Myocyte (in vitro differentiated cells): ENCODE measurements at regions not wholly inside any gene's neighbourhood (a gene's known extent, or its start where the extent isn't known, plus 50 kb on each side); places are given as distances from the start of the nearest gene placed in this dataset.
"Not testable (repeated sequence)": the region's sequence is repeated elsewhere in the genome, so short reads cannot be mapped to it uniquely, and the experiment has no call there.

Source experiments
- DNase-seq: peaks from one replicate; pipeline ENCODE4 v3.0.0-alpha.2; 2012; ENCODE audit warnings: low read depth

DNA sequence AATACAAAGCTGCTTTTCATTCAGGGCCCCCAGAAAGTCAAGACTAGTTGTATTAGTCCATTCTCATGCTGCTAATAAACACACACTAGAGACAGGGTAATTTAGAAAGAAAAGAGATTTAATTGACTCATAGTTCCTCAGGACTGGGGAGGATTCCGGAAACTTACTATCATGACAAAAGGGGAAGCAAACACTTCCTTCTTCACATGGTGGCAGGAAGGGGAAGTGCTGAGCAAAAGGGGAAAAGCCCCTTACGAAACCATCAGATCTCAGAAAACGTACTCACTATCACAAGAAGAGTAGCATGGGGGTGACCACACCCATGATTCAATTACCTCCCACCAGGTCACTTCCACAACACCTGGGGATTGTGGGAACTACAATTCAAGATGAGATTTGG, 373.8 kb upstream of the FRG1 start:
- not testable (repeated sequence) for DNase-seq

DNA sequence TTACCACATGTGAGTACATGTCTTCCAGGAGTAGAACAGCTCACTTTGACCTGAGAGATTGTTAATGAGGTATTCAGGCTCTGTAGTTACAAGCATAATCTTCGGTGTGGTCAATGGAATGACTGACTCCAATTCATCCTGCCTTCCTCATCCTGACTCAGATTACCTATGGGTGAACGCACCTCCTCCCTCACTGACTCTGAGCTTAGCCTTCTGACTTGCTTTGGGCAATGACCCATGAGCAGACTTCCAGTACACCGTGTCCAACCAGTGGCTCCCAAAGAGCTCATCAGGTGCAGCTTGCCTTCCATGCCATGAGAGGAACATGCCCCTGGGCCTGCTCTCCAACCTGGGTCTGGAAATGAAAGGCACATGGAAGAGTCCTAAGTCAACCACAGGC, 361.0 kb upstream of the FRG1 start:
- DNase-seq = not testable (repeated sequence)

DNA sequence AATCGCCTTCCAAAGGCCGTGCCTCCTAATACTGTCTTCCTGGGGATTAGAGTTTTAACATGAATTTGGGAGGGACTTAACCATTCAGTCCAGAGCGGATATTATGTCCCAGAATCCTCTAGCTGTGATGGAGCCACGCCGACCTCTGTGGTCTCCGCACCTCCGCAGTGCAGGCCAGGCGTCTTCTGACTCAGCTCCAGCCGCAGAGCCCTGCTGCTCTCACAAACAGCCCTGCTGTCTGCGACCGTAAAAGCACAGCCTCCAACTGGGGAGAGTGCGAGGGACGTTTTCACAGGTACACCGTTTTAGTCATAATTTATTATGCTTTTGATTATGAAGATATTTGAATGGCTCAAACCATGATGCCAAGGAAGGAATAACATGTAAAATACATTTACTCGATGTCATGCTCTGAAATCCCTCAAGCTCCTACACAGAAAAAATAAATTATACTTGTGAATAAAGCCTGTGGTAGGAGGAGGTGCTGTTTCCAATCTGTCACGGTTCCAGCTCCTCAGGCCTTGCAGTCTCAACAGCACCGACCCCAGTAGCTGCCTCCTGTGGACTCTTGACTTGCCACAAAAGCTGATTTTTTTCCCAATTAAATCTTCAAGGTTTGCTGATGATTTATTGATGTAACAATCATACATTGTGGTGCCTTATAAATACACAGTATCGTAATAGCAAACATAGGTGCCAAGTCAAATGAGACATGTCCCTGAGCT, 353.6 kb upstream of the FRG1 start:
- DNase-seq = not testable (repeated sequence)

DNA sequence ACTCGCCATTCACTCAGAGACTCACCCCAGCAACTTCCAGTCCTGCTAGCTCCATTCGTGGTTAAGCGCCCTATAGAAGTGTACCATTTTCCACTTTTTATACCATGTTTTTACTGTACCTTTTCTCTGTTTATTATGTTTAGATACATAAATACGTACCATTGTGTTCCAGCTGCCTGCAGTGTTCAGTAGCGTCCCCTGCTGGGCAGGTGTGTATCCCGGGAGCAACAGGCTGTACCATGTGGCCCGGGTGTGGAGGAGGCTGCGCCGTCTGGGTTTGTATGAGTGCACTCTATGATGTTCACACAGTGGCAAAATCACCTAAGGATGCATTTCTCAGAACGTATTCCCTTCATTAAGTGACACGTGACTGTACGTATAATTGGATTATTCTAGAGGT, 351.5 kb upstream of the FRG1 start:
- DNase-seq = not testable (repeated sequence)

DNA sequence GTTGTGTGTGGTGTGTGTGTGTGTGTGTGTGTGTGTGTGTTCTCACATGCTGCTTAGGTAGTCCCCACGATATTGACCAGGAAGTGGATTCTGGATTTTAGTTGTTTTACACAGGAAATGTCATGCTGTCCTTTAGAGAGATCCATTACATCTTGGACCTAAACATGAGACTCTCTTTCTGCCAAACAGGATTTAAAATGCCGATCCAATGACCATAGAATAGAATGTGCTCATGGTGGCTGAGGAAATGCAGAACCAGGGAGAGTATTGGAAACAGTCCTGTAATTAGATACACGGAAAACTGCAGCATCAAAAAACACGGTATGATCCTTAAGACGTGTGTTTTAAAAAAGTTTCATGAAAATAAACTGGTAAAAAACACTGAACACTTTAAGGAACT, 347.8 kb upstream of the FRG1 start:
- DNase-seq = no peak

DNA sequence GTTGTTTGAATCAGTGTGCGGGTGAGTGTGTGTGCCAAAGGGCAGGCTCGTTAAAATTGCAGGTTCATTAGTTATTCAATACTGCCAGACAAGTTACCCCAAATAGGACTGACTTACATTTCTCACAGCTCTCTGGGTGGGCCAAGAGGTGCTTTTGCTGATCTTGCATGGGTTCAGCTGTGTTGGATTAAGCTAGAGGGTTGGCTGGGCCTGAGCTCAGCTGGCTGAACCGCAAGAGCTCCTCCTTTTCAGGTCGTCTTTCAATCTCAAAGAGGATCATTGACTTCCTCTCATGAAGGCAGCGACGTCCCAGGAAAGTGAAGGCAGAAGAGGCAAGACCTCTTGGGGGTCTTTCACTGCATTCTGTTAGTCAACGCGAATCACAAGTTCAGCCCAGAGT, 343.3 kb upstream of the FRG1 start:
- no peak for DNase-seq

DNA sequence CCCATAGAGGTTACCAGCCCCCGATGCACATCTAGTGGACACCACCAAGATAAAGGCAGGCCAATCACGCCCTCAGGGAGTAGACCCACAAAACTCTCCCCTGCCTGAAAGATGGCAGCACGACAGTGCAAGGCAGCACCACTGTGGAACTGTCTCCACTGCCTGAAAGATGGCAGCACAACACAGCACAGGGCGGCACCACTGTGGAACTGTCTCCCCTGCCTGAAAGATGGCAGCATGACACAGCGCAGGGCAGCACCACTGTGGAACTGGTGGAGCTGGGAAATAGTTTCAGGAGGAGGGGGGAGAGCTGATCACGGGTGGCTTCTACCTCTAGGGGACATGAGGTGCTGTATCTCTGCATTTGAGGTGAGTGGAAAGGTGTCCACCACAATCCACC, 340.4 kb upstream of the FRG1 start:
- no peak for DNase-seq

DNA sequence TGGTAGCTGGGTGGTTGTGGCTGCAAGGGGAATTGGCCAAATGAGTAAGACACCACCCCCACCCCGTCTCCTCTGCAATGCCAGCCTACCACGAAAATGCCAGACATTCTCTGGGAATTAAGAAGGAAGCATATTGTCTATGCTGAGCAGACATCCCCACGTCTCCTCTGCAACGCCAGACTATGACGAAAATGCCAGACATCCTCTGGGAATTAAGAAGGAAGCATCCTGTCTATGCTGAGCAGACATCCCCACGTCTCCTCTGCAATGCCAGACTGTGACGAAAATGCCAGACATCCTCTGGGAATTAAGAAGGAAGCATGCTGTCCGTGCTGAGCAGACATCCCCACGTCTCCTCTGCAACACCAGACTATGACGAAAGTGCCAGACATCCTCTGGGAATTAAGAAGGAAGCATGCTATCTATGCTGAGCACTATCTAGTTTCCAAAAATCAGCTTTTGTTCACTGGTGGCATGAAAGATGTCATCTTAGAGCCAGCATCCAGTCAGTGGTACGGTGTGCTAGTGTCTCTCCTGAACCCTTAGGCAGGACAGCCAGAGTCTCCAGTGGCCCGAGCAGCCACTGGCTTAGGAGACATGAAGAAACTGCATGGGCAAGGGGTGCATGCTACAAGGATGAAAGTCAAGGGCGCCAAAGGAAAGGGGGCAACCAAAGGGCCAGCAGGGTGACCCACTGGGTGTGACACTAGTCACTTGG, 339.8 kb upstream of the FRG1 start:
- DNase-seq = no peak

DNA sequence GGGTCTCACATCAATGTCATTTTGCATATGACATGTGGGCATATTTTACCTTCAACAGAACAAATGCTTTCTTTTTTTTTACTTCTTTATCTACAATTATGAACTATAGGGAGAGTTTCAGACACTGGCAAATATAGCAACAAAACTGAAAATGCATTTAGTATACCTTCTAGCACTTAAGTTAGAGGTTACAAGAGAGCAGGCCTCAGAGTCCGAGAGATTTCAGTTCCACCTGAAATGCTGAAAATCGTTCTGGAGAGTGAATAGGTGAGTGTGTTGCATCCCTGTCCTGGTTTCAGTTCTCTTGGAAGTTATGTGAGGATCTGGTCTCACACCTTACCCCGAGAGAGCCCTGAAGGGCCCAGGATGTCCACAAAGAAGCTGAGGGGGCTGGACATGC, 337.8 kb upstream of the FRG1 start:
- DNase-seq = not testable (repeated sequence)

DNA sequence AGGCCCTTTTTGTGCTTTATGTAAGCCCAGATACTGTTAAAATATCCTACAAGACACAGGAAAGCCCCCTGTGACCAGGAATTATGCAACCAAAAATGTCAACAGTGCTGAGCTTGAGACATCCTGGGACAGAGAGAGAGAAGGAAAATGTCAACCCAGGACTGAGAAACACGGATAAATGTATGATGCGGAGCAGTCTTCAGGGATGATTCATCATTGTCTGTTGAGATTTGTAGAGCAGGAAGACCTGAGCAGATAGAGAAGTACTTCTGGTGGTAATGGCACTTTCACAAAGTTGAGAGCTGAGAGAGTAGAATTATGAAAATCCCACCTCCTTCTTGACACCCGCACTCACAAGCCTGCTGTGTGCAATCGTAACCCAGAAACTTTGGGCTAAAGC, 330.1 kb upstream of the FRG1 start:
- DNase-seq = not testable (repeated sequence)

DNA sequence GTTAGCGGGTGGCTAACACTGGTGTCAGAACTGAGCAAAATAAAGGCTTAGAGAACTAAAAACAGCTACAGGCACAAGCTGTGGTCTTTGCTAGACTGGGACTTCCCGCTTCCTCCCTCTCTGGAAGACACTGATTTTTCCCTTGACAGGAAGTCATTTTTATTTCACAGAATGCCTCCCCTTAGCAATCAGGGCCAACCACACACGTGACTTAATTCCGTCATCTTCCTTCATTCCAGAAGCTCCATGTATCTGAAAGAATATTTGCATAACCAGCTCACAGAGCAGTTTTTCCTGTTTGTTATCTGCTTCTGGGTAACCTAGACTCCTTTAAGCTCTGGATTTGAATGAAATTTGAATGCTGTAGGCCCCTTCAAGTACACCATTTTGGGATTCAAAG, 327.5 kb upstream of the FRG1 start:
- no peak for DNase-seq

DNA sequence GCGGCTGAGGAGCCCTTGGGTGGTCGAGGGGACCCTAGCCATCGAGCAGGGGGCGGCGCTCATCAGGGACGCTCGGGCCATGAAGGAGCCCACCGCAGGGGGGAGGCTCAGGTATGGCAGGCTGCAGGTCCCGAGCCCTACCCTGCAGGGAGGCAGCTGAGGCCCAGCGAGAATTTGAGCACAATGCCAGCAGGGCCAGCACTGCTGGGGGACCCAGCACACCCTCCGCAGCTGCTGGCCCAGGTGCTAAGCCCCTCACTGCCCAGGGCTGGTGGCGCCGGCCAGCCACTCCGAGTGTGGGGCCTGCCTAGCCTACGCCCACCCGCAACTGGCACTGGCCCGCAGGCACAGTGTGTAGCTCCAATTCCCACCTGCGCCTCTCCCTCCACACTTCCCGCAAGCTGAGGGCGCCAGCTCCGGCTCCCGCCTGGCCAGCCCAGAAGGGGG, 325.4 kb upstream of the FRG1 start:
- DNase-seq = no peak

DNA sequence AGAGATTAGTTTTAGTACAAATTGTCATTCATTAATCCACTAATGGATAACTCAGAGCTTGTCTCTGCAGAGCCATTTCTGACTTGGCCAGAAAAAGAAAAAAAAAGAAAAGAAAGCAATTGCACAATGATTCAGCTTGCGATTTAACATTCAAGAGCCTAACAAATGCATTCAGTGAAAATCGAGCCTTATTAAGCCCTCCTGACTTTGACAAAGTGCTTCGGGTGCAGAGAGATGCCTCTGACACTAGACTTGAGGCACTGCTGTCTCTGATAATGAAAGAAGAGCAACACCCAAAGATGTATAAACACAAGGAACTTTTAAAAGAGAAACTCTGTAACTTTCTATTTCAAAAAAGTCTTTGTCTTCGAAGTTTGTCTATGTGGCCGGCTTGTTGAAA, 322.9 kb upstream of the FRG1 start:
- DNase-seq = not testable (repeated sequence)

DNA sequence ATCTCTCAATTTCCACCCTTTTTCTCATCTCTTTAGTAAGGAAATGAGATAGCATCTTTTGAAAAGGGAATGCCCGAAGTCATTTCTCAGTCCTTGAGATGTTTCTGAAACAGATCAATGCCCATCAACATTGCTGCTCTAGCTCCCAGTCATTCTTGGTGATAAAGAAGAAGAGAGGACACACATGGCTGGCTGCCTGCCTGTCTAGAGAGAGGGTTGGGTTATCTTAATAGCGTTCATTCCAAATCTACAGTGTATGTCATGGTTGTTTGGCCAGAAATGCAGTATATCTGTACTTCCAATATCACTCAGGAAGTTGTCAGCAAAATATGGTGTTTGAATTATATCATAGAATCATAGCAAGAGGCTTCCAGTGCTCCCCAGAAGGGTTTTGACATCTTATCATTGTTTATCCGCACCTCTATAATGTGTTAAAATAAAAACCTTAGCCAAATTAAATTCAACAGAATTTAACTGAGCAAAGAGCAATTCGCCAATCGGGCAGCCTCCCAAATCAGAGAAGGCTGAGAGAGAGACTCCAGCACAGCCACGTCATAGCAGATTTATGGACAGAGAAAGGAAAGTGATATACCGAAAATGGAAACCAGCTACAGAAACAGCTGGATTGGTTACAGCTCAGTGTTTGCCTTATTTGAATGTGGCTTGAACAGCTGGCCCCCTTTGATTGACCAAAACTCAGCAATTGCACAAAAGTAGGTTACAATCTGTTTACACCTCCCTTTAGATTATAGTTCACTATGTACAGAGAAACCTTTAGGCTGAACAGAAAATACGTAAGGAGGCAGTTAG, 321.0 kb upstream of the FRG1 start:
- DNase-seq = not testable (repeated sequence)

DNA sequence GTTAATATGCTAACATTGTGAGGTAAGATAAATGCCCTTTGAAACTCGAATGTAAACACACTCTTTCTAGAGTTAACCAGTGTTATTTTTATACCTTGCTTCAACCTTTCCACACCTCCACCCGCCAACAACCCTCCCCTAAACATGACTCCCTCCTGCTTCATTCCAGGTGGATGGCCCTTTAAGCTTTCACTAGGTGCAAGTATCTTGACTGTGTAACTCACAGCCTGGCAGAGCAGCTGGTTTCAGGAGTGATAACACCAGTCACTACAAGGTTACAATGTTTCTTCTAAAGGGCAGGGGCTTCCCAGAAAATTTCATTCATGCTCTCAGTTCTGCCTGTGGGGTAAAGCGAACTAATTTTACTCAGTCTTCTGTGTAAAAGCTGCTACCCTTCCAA, 318.1 kb upstream of the FRG1 start:
- not testable (repeated sequence) for DNase-seq

DNA sequence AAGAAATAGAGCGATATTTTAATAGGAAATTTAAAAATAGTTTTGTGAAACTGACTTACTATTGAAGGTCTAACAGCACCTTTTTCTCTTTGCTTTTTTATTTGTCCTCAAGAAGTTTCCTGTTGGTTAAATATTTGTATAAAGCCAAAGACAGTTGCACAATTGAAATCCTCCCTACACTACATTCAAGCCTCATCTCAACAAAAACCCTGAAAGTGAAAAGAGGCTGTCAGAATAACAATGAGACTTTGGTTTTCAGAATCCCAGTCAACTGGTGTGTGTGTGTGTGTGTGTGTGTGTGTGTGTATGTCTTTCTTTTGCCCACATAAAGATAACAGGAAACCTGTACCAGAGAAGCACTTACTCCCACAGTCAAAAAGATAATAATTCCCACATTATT, 313.6 kb upstream of the FRG1 start:
- not testable (repeated sequence) for DNase-seq

DNA sequence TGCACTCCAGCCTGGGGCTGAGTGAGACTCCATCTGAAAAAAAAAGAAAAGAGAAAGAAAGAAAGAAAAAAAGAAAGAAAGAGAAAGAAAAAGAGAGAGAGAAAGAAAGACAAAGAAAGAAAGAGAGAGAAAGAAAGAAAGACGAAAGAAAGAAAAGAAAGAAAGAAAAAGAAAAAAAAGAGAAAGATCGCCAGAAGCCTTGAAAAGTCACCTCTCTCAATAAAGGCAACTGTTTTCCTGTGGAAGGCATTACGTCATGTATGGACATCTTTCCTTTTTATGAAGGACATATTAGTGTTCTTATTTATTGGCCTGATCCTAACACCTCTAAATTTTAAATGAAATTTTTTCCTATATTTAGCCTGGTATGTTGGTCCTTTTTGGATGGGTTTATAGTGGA, 310.9 kb upstream of the FRG1 start:
- not testable (repeated sequence) for DNase-seq

DNA sequence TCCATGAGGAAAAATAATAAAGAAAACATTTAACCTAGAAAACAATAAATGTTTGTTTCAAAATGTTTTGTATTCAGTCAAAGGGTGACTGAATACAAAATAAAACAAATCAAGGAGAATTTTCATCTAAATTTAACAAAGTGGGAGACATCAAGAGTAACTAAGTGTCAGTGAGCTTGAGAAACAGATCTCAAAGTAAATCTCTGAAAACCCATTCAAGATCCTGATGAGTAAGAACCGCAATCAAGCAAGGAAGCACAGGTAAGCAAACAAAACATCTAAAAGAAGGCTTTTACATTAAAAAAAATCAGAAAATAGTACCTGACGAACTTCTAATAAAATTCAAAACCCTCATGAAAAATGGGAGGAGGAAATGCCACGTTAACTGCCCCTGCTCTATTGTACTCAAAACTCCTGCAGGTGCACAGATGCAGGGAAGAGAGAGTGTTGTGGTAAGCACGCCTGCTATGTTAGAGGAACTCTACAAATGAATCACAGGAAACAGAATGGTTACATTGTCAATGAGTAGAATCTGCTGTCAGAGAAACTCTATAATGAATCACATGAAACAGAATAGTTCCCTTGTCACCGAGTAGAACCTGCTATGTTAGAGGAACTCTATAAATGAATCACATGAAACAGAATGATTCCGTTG, 309.6 kb upstream of the FRG1 start:
- not testable (repeated sequence) for DNase-seq

DNA sequence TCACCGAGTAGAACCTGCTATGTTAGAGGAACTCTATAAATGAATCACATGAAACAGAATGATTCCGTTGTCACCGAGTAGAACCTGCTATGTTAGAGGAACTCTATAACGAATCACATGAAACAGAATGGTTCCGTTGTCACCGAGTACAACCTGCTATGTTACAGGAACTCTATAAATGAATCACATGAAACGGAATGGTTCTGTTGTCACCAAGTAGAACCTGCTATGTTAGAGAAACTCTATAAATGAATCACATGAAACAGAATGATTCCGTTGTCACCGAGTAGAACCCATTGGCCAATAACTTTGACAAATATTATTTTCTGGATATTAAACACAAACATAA, 309.1 kb upstream of the FRG1 start:
- not testable (repeated sequence) for DNase-seq

DNA sequence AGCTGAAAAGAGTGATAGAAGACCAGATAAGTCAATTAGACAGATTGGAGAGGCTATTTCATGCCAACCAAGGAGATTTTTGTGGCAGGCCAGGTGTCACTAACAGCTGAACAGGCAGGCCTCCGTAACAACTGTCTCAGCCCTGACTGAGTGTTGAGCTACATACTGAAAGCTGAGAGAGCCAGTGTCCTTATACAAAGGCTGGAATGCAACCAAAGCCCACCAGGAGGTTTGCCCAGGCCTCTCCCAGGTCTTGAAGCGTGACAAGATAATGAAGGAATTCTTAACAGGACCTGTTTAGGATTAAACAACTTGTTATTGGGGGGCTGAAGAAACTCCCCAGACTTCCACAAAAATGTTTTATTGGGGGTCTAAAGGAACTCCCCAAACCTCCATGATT, 290.2 kb upstream of the FRG1 start:
- not testable (repeated sequence) for DNase-seq

DNA sequence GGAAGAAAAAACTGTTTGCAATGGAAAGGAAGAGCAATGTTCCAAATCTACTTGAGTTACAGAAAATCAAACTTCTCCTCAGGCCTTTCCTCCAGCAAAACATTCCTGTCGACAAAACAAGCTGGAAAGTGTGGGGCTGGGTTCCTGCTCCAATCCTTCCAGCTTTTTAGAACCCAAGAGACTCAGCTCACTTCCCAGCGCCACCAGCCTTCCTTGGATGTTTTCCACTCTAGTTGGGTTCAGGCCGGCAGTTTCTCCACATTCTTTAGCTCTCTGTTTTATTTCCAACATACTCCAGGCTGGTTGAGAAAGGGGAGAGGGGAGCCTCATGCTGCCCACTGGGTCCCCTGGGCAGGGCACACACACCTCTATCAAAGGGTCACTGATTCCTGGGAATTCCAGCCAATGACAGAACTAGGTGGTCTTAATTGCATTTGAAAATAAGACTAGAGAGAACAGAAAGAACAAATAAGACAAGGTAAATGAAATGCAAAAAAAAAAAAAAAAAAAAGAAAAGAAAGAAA, 287.5 kb upstream of the FRG1 start:
- DNase-seq = not testable (repeated sequence)
